Caco-2 (cell line): ENCODE measurements at regions not wholly inside any gene's neighbourhood (a gene's known extent, or its start where the extent isn't known, plus 50 kb on each side); places are given as distances from the start of the nearest gene placed in this dataset.

Source experiments
- BruUV-seq: library from RNA; stranded (reverse); fragments of 400-500 nt; replicated peaks from 2 replicates; lab custom pipeline; 2021; lab: Mats Ljungman, UMichigan
- CTCF ChIA-PET: fragments of 300-600 bp; sonication (Branson Sonifier 250); formaldehyde crosslinking; loops from one replicate; lab custom pipeline; 2022; ENCODE audit warnings: antibody characterized with exemption; lab: Charles Lee
- POLR2A ChIA-PET: fragments of 300-600 bp; sonication (Branson Sonifier 250); formaldehyde crosslinking; loops from one replicate; lab custom pipeline; 2022; ENCODE audit warnings: antibody characterized with exemption; lab: Charles Lee
- DNase-seq, 2 experiments: peaks; one replicate each; pipeline versions ENCODE4 v3.0.0 to v3.0.0-alpha.2; 2020 to 2022
- H3K27me3 ChIP-seq: replicated peaks from 2 replicates; pipeline ENCODE4 v1.6.0; 2011; ENCODE audit warnings: low read length; ENCODE audit not compliant: control insufficient read depth, insufficient read depth
- H3K36me3 ChIP-seq: 2 replicates; pipeline ENCODE4 v1.5.1; 2011; ENCODE audit warnings: low read length; ENCODE audit not compliant: control insufficient read depth, insufficient read depth
- H3K4me1 ChIP-seq: fragments of 250-450 bp; sonication (Bioruptor Pico); 2 replicates; pipeline ENCODE4 v1.5.1; 2020; ENCODE audit warnings: mild to moderate bottlenecking
- H3K4me3 ChIP-seq: 2 replicates; pipeline ENCODE4 v1.5.1; 2011; ENCODE audit warnings: low read depth, mild to moderate bottlenecking, control low read depth, low read length
- H3K9me3 ChIP-seq: fragments of 250-450 bp; sonication (Bioruptor Pico); 2 replicates; pipeline ENCODE4 v1.5.1; 2020; ENCODE audit warnings: mild to moderate bottlenecking, moderate library complexity
- H3K27ac Mint-ChIP-seq: one replicate; pipeline ENCODE4 v1.8.0; 2022; ENCODE audit warnings: mixed read lengths; ENCODE audit not compliant: unreplicated experiment
- H3K27me3 Mint-ChIP-seq: one replicate; pipeline ENCODE4 v1.8.0; 2022; ENCODE audit warnings: mixed read lengths; ENCODE audit not compliant: insufficient read depth, unreplicated experiment
- H3K36me3 Mint-ChIP-seq: one replicate; pipeline ENCODE4 v1.8.0; 2022; ENCODE audit warnings: mild to moderate bottlenecking, mixed read lengths; ENCODE audit not compliant: insufficient read depth, unreplicated experiment
- H3K4me1 Mint-ChIP-seq: one replicate; pipeline ENCODE4 v1.8.0; 2022; ENCODE audit warnings: low read depth, mixed read lengths; ENCODE audit not compliant: unreplicated experiment
- H3K4me3 Mint-ChIP-seq: one replicate; pipeline ENCODE4 v1.8.0; 2022; ENCODE audit warnings: mild to moderate bottlenecking, moderate library complexity, mixed read lengths; ENCODE audit not compliant: unreplicated experiment
- H3K9me3 Mint-ChIP-seq: one replicate; pipeline ENCODE4 v1.8.0; 2022; ENCODE audit warnings: mixed read lengths; ENCODE audit not compliant: unreplicated experiment
- CTCF ChIP-seq, 2 experiments: fragments of 200-600 bp in 1 of 2; IDR thresholded peaks; 1 replicate in 1 of 2; 2 replicates in 1 of 2; pipeline versions ENCODE4 v1.5.1 to v1.8.0; 2011 to 2022; ENCODE audit warnings: antibody characterized with exemption in 1 of 2, control low read depth in 1 of 2, inconsistent platforms in 1 of 2, low read depth in 1 of 2, low read length in 1 of 2, mild to moderate bottlenecking in 1 of 2, moderate library complexity in 1 of 2; ENCODE audit not compliant: insufficient read depth in 1 of 2, severe bottlenecking in 1 of 2, unreplicated experiment in 1 of 2
- intact Hi-C: fragments of 100-400 bp; cut with micrococcal nuclease; formaldehyde crosslinking; loops from one replicate; pipeline ENCODE4 v1.10.0; 2022; ENCODE audit not compliant: unreplicated experiment

DNA sequence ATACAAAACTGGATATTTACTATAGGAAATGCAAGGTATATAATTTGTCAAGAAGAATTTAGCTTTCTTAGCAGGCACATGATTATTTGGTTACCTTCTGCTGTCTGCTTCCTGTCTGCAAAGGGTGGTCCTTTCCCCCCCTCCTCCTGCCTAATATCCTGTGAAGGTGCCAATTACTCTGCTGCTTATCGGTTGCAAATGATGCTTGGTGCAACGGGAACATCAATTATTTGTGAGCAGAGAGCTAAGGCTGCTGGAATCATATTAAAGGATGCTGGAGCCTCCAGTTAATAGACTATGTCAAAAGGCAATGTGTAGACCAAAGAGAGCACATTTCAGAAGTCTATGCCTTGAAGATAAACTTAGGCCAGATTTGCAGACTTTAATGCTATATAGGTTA, 443.7 kb upstream of the ONECUT1 start:
- no peaks in the 10 kb centered on the region for H3K36me3 Mint-ChIP-seq
- no peaks in the 10 kb centered on the region for H3K9me3 Mint-ChIP-seq
- BruUV-seq = no TSS peak
- intact Hi-C loops = no loop called here
- no peak for DNase-seq
- no peak overlapping the region for H3K27ac Mint-ChIP-seq
- H3K36me3 ChIP-seq = no peaks in the 10 kb centered on the region
- no peak overlapping the region for H3K4me3 Mint-ChIP-seq
- CTCF ChIA-PET = no interaction called here
- peaks cover 4% of the 10 kb centered on the region for H3K27me3 Mint-ChIP-seq
- POLR2A ChIA-PET = no interaction called here
- H3K4me1 Mint-ChIP-seq = no peaks in the 10 kb centered on the region
- no peaks in the 10 kb centered on the region for H3K4me1 ChIP-seq
- H3K4me3 ChIP-seq = no peak overlapping the region
- no peaks in the 10 kb centered on the region for H3K9me3 ChIP-seq
- no peaks in the 10 kb centered on the region for H3K27me3 ChIP-seq
- no peak for TF ChIP-seq CTCF (IDR thresholded peaks at IDR 0.05; ENCODE audit: insufficient read depth in 1 of 2, low read depth in 1 of 2, low read length in 1 of 2, severe bottlenecking in 1 of 2, unreplicated experiment in 1 of 2)

- ChIA-PET POLR2A (no interaction called here), CTCF (no interaction called here)
- BruUV-seq = no TSS peak
- DNase-seq = no peak
- Mint-ChIP-seq H3K27me3 (no peaks in the 10 kb centered on the region), H3K4me1 (no peaks in the 10 kb centered on the region), H3K27ac (no peak overlapping the region), H3K4me3 (no peak overlapping the region), H3K36me3 (no peaks in the 10 kb centered on the region), H3K9me3 (no peaks in the 10 kb centered on the region)
- no peaks in the 10 kb centered on the region for H3K36me3 ChIP-seq
- no peaks in the 10 kb centered on the region for H3K4me1 ChIP-seq
- H3K27me3 ChIP-seq = no peaks in the 10 kb centered on the region
- no peak for TF ChIP-seq CTCF (IDR thresholded peaks at IDR 0.05; ENCODE audit: insufficient read depth in 1 of 2, low read depth in 1 of 2, low read length in 1 of 2, severe bottlenecking in 1 of 2, unreplicated experiment in 1 of 2)
- no peaks in the 10 kb centered on the region for H3K9me3 ChIP-seq
- intact Hi-C loops = no loop called here
- no peak overlapping the region for H3K4me3 ChIP-seq
Observed at GRCh38 chr15:53230473-53230872, 440.3 kb upstream of the ONECUT1 start.

DNA sequence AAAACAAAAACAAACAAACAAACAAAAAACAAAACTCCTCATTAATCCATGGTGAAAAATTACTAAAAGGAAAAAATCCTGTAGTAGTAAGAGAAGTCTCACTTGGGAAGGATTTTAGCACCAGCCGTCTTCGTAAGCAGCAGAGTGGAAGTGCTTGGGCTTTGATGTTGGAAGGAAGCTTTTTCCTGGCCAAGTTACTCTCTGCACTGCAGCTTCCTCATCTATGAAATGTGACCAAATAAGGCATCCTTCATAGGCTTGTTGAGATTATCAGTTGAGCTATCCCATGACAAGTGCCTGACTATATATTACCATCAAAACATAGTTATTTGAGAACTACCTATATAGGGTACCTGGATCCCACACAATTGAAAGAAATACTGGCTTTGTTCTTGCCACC, 436.4 kb upstream of the ONECUT1 start:
- no peaks in the 10 kb centered on the region for H3K36me3 ChIP-seq
- no TSS peak for BruUV-seq
- POLR2A ChIA-PET = no interaction called here
- Mint-ChIP-seq H3K27me3 (peaks cover 2% of the 10 kb centered on the region), H3K27ac (no peak overlapping the region), H3K4me3 (no peak overlapping the region), H3K9me3 (no peaks in the 10 kb centered on the region), H3K36me3 (no peaks in the 10 kb centered on the region), H3K4me1 (no peaks in the 10 kb centered on the region)
- no peaks in the 10 kb centered on the region for H3K9me3 ChIP-seq
- DNase-seq = no peak
- H3K27me3 ChIP-seq = no peaks in the 10 kb centered on the region
- intact Hi-C loops = loop anchor here (2.0 kb wide), 1 partner anchor 64 kb away; no protein-coding TSS in a partner anchor
- H3K4me1 ChIP-seq = no peaks in the 10 kb centered on the region
- CTCF ChIA-PET = no interaction called here
- TF ChIP-seq CTCF (IDR thresholded peaks at IDR 0.05; ENCODE audit: insufficient read depth in 1 of 2, low read depth in 1 of 2, low read length in 1 of 2, severe bottlenecking in 1 of 2, unreplicated experiment in 1 of 2) = no peak
- no peak overlapping the region for H3K4me3 ChIP-seq
